ENCODE measurements at regions not wholly inside any gene's neighbourhood (a gene's known extent, or its start where the extent isn't known, plus 50 kb on each side); places are given as distances from the start of the nearest gene placed in this dataset.
"Not testable (repeated sequence)": the region's sequence is repeated elsewhere in the genome, so short reads cannot be mapped to it uniquely, and the experiment has no call there.

GRCh38 chr3:75913800-75914350 is 128.5 kb upstream of the ZNF717 start:
- Histone ChIP-seq H3K9me3 (ENCODE audit: control insufficient read depth, insufficient read depth, low read depth, low read length) (no peaks in the 10 kb centered on the region), H3K36me3 (ENCODE audit: control insufficient read depth in 2 of 2, insufficient read depth in 1 of 2, low read length in 2 of 2) (no peaks in the 10 kb centered on the region), H3K27ac (ENCODE audit: extremely low read depth, low read depth, low read length) (no peak overlapping the region), H3K4me1 (ENCODE audit: control insufficient read depth, insufficient read depth, low read length) (no peaks in the 10 kb centered on the region), H3K4me3 (ENCODE audit: low read depth, low read length) (no peak overlapping the region)
- CTCF ChIA-PET, result no interaction called here
- TF ChIP-seq PRDM6 (tag by site-specific recombination; IDR thresholded peaks at IDR 0.05) (no peak), ZNF239 (tag by site-specific recombination; IDR thresholded peaks at IDR 0.05) (no peak), TCF7L2 (IDR thresholded peaks at IDR 0.05; ENCODE audit: borderline replicate concordance, low read depth, low read length) (no peak), ZNF658 (tag by site-specific recombination; IDR thresholded peaks at IDR 0.05) (no peak), YY1 (tag by site-specific recombination; IDR thresholded peaks at IDR 0.05) (no peak), BCL11A (tag by site-specific recombination; IDR thresholded peaks at IDR 0.05; ENCODE audit: low read depth) (no peak)
- POLR2A ChIA-PET, result no interaction called here

- H3K27ac ChIP-seq (ENCODE audit: extremely low read depth, low read depth, low read length); CTCF ChIA-PET; H3K9me3 ChIP-seq (ENCODE audit: control insufficient read depth, insufficient read depth, low read depth, low read length); H3K4me1 ChIP-seq (ENCODE audit: control insufficient read depth, insufficient read depth, low read length); H3K4me3 ChIP-seq (ENCODE audit: low read depth, low read length); POLR2A ChIA-PET; H3K36me3 ChIP-seq (ENCODE audit: control insufficient read depth in 2 of 2, insufficient read depth in 1 of 2, low read length in 2 of 2): not testable (repeated sequence)
These were observed 129.4 kb upstream of the ZNF717 start for GRCh38 chr3:75914741-75915140.

GRCh38 chr3:75938921-75939320 is 153.6 kb upstream of the ZNF717 start:
- no peaks in the 10 kb centered on the region for H3K9me3 ChIP-seq (ENCODE audit: control insufficient read depth, insufficient read depth, low read depth, low read length)
- CTCF ChIA-PET, result no interaction called here
- no peak overlapping the region for H3K27ac ChIP-seq (ENCODE audit: extremely low read depth, low read depth, low read length)
- POLR2A ChIA-PET, result no interaction called here
- TF ChIP-seq ZNF146 (tag by site-specific recombination; IDR thresholded peaks at IDR 0.05) (no peak), KLF9 (tag by site-specific recombination; IDR thresholded peaks at IDR 0.05; ENCODE audit: low read depth) (no peak), ZNF362 (tag by site-specific recombination; IDR thresholded peaks at IDR 0.05) (no peak), ZNF26 (tag by site-specific recombination; IDR thresholded peaks at IDR 0.05) (no peak)
- H3K4me1 ChIP-seq (ENCODE audit: control insufficient read depth, insufficient read depth, low read length), result no peaks in the 10 kb centered on the region
- no peaks in the 10 kb centered on the region for H3K36me3 ChIP-seq (ENCODE audit: control insufficient read depth in 2 of 2, insufficient read depth in 1 of 2, low read length in 2 of 2)
- H3K4me3 ChIP-seq (ENCODE audit: low read depth, low read length), result no peak overlapping the region

GRCh38 chr3:75951941-75952340 is 166.6 kb upstream of the ZNF717 start:
- ChIA-PET POLR2A (no interaction called here), CTCF (no interaction called here)
- Histone ChIP-seq H3K27ac (ENCODE audit: extremely low read depth, low read depth, low read length) (no peak overlapping the region), H3K9me3 (ENCODE audit: control insufficient read depth, insufficient read depth, low read depth, low read length) (no peaks in the 10 kb centered on the region), H3K36me3 (ENCODE audit: control insufficient read depth in 2 of 2, insufficient read depth in 1 of 2, low read length in 2 of 2) (no peaks in the 10 kb centered on the region), H3K4me1 (ENCODE audit: control insufficient read depth, insufficient read depth, low read length) (no peaks in the 10 kb centered on the region), H3K4me3 (ENCODE audit: low read depth, low read length) (no peak overlapping the region)
- TF ChIP-seq ZNF473 (tag by site-specific recombination; IDR thresholded peaks at IDR 0.05) (no peak), AEBP2 (tag by site-specific recombination; IDR thresholded peaks at IDR 0.05; ENCODE audit: borderline replicate concordance) (no peak), ZNF639 (tag by site-specific recombination; IDR thresholded peaks at IDR 0.05) (no peak)

GRCh38 chr3:75960031-75960430 is 174.7 kb upstream of the ZNF717 start:
- H3K27ac ChIP-seq (ENCODE audit: extremely low read depth, low read depth, low read length); H3K36me3 ChIP-seq (ENCODE audit: control insufficient read depth in 2 of 2, insufficient read depth in 1 of 2, low read length in 2 of 2); H3K9me3 ChIP-seq (ENCODE audit: control insufficient read depth, insufficient read depth, low read depth, low read length); CTCF ChIA-PET; H3K4me1 ChIP-seq (ENCODE audit: control insufficient read depth, insufficient read depth, low read length); H3K4me3 ChIP-seq (ENCODE audit: low read depth, low read length); POLR2A ChIA-PET: not testable (repeated sequence)
